Panc1 (cell line): ENCODE measurements at regions not wholly inside any gene's neighbourhood (a gene's known extent, or its start where the extent isn't known, plus 50 kb on each side); places are given as distances from the start of the nearest gene placed in this dataset.

ENCODE experiments used
- ATAC-seq: fragments of 200-7000 bp; cut with Tn5 transposase; 2 replicates; pipeline ENCODE4 v1.9.1; 2020; ENCODE audit warnings: mild to moderate bottlenecking, moderate library complexity
- BruUV-seq: library from RNA; stranded (reverse); fragments of 400-500 nt; replicated peaks from 2 replicates; lab custom pipeline; 2021; lab: Mats Ljungman, UMichigan
- CTCF ChIA-PET: fragments of 300-600 bp; sonication (Branson Sonifier 250); formaldehyde crosslinking; loops from one replicate; lab custom pipeline; 2022; ENCODE audit warnings: antibody characterized with exemption; lab: Charles Lee
- POLR2A ChIA-PET: fragments of 300-600 bp; sonication (Branson Sonifier 250); formaldehyde crosslinking; loops from one replicate; lab custom pipeline; 2022; ENCODE audit warnings: antibody characterized with exemption; lab: Charles Lee
- DNase-seq: peaks from one replicate; pipeline ENCODE4 v3.0.0-alpha.2; 2010; ENCODE audit warnings: low read depth, low spot score
- H3K27ac ChIP-seq: 2 replicates; pipeline ENCODE4 v1.5.1; 2011; ENCODE audit warnings: mild to moderate bottlenecking, low read length, inconsistent platforms
- H3K27me3 ChIP-seq: fragments of 200-500 bp; sonication (Bioruptor generic); 2 replicates; pipeline ENCODE4 v1.6.0; 2014; ENCODE audit warnings: low read length, inconsistent platforms; ENCODE audit not compliant: control insufficient read depth, insufficient read depth
- H3K36me3 ChIP-seq: fragments of 200-500 bp; sonication (Bioruptor generic); 2 replicates; pipeline ENCODE4 v1.5.1; 2014; ENCODE audit warnings: inconsistent platforms, mild to moderate bottlenecking, low read length, moderate library complexity; ENCODE audit not compliant: control insufficient read depth, insufficient read depth
- H3K4me1 ChIP-seq: 2 replicates; pipeline ENCODE4 v1.5.1; 2011; ENCODE audit warnings: inconsistent platforms, mild to moderate bottlenecking, low read length, moderate library complexity; ENCODE audit not compliant: control insufficient read depth, insufficient read depth
- H3K4me3 ChIP-seq, 2 experiments: 2 replicates each; pipeline ENCODE4 v1.5.1; 2011 to 2012; ENCODE audit warnings: low read depth in 2 of 2, low read length in 2 of 2, mild to moderate bottlenecking in 2 of 2, inconsistent platforms in 1 of 2, moderate library complexity in 1 of 2
- H3K9me3 ChIP-seq: fragments of 200-500 bp; sonication (Bioruptor generic); 2 replicates; pipeline ENCODE4 v1.5.1; 2014; ENCODE audit warnings: low read depth, mild to moderate bottlenecking, inconsistent platforms, low read length, moderate library complexity; ENCODE audit not compliant: control insufficient read depth, insufficient read depth
- POLR2AphosphoS5 ChIP-seq: IDR thresholded peaks from 2 replicates; pipeline ENCODE4 v1.6.1; 2012; ENCODE audit warnings: mild to moderate bottlenecking, low read depth, low read length, moderate library complexity
- REST ChIP-seq, 2 experiments: IDR thresholded peaks; 2 replicates each; pipeline ENCODE4 v1.6.1; 2011 to 2012; ENCODE audit warnings: low read depth in 2 of 2, control low read depth in 1 of 2, low read length in 1 of 2, mild to moderate bottlenecking in 1 of 2, moderate library complexity in 1 of 2; ENCODE audit not compliant: insufficient read depth in 1 of 2
- SIN3A ChIP-seq: IDR thresholded peaks from 2 replicates; pipeline ENCODE4 v1.6.1; 2012; ENCODE audit warnings: low read depth, mild to moderate bottlenecking, low read length, moderate library complexity, borderline replicate concordance; ENCODE audit not compliant: insufficient read depth
- TCF7L2 ChIP-seq: IDR thresholded peaks from 2 replicates; pipeline ENCODE4 v1.6.1; 2011; ENCODE audit warnings: mild to moderate bottlenecking, low read depth, low read length, inconsistent platforms
- in situ Hi-C: cut with HindIII; loops from 2 replicates; pipeline ENCODE4 v1.10.0; 2016; ENCODE audit warnings: low sequenced_read_pairs, low pct_unique_long_range_greater_than_20kb
- intact Hi-C: fragments of 100-400 bp; cut with micrococcal nuclease; formaldehyde crosslinking; loops from one replicate; pipeline ENCODE4 v1.10.0; 2022; ENCODE audit not compliant: unreplicated experiment
- TF ChIP-seq, protein P1 (sequence below): fragments of 450-650 bp; IDR thresholded peaks from 2 replicates; pipeline ENCODE4 v1.5.1; 2017; ENCODE audit warnings: mild to moderate bottlenecking

GRCh38 chr11:109343242-109343641 lies 78.7 kb upstream of the C11orf87 start:
- ChIA-PET POLR2A (no interaction called here), CTCF (no interaction called here)
- no TSS peak for BruUV-seq
- TF ChIP-seq SIN3A (no peak), REST (IDR thresholded peaks at IDR 0.05; ENCODE audit: insufficient read depth in 1 of 2, low read depth in 2 of 2, low read length in 1 of 2) (no peak), TCF7L2 (no peak), POLR2AphosphoS5 (no peak)
- TF ChIP-seq, protein P1, sequence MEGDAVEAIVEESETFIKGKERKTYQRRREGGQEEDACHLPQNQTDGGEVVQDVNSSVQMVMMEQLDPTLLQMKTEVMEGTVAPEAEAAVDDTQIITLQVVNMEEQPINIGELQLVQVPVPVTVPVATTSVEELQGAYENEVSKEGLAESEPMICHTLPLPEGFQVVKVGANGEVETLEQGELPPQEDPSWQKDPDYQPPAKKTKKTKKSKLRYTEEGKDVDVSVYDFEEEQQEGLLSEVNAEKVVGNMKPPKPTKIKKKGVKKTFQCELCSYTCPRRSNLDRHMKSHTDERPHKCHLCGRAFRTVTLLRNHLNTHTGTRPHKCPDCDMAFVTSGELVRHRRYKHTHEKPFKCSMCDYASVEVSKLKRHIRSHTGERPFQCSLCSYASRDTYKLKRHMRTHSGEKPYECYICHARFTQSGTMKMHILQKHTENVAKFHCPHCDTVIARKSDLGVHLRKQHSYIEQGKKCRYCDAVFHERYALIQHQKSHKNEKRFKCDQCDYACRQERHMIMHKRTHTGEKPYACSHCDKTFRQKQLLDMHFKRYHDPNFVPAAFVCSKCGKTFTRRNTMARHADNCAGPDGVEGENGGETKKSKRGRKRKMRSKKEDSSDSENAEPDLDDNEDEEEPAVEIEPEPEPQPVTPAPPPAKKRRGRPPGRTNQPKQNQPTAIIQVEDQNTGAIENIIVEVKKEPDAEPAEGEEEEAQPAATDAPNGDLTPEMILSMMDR = no peak
- no peaks in the 10 kb centered on the region for H3K36me3 ChIP-seq
- in situ Hi-C loops = no loop called here
- H3K4me1 ChIP-seq = no peaks in the 10 kb centered on the region
- no peaks in the 10 kb centered on the region for H3K27me3 ChIP-seq
- no peak overlapping the region for H3K27ac ChIP-seq
- ATAC-seq (no peak), DNase-seq (no peak)
- H3K9me3 ChIP-seq = no peaks in the 10 kb centered on the region
- H3K4me3 ChIP-seq = no peak overlapping the region
- intact Hi-C loops = no loop called here

GRCh38 chr11:109347304-109347703 lies 74.7 kb upstream of the C11orf87 start:
- Histone ChIP-seq H3K27me3 (no peaks in the 10 kb centered on the region), H3K4me3 (no peak overlapping the region), H3K36me3 (no peaks in the 10 kb centered on the region), H3K27ac (no peak overlapping the region), H3K4me1 (no peaks in the 10 kb centered on the region), H3K9me3 (no peaks in the 10 kb centered on the region)
- TF ChIP-seq TCF7L2 (no peak), SIN3A (no peak), REST (IDR thresholded peaks at IDR 0.05; ENCODE audit: insufficient read depth in 1 of 2, low read depth in 2 of 2, low read length in 1 of 2) (no peak), POLR2AphosphoS5 (no peak)
- TF ChIP-seq, protein P1 = no peak
- CTCF ChIA-PET = no interaction called here
- in situ Hi-C loops = no loop called here
- POLR2A ChIA-PET = no interaction called here
- intact Hi-C loops = no loop called here
- no peak for DNase-seq
- BruUV-seq = no TSS peak
- no peak for ATAC-seq
